K562 (cell line): ENCODE measurements at regions not wholly inside any gene's neighbourhood (a gene's known extent, or its start where the extent isn't known, plus 50 kb on each side); places are given as distances from the start of the nearest gene placed in this dataset.
A peak's percentile ranks its signal among the peaks of the same experiment; 100 is the strongest.

Experiments used
- ATAC-seq: fragments of 200-7000 bp; cut with Tn5 transposase; 3 replicates; pipeline ENCODE4 v1.9.1; 2020; ENCODE audit warnings: moderate library complexity
- BruUV-seq: library from RNA; stranded (reverse); fragments of 400-500 nt; replicated peaks from 2 replicates; lab custom pipeline; 2021; lab: Mats Ljungman, UMichigan
- CTCF ChIA-PET: fragments of 300-600 bp; formaldehyde crosslinking; extraction: SDS; loops from one replicate; lab custom pipeline; 2021; ENCODE audit warnings: low intra/inter-chr PET ratio; lab: Yijun Ruan, JAX
- POLR2A ChIA-PET: fragments of 300-600, 350-650 bp; sonication (Branson Sonifier 250); formaldehyde crosslinking; extraction: SDS; loops from one replicate; lab custom pipeline; 2021; ENCODE audit warnings: antibody characterized with exemption, inconsistent platforms; lab: Yijun Ruan, JAX
- DNase-seq, 4 experiments: peaks; one replicate each; pipeline versions ENCODE4 v3.0.0 to v3.0.0-alpha.2; 2011 to 2018; ENCODE audit warnings: low spot score in 3 of 4, mixed read lengths in 3 of 4; ENCODE audit errors: extremely low read depth in 1 of 4
- FAIRE-seq: peaks from 2 replicates; lab custom pipeline; 2011; peaks lifted over from hg19 to GRCh38; lab: Jason Lieb, UNC
- H2AFZ ChIP-seq: 2 replicates; pipeline ENCODE4 v1.6.0; 2011; ENCODE audit warnings: low read depth, low read length, control low read depth, inconsistent platforms
- H3K27ac ChIP-seq: fragments of 200-600 bp; 3 replicates; pipeline ENCODE4 v1.8.0; 2011; ENCODE audit warnings: low read depth, mild to moderate bottlenecking, control low read depth, inconsistent platforms, low read length, moderate library complexity, mixed read lengths; ENCODE audit errors: extremely low read depth
- H3K27me3 ChIP-seq, 2 experiments: fragments of 300-600 bp in 1 of 2; 2 replicates in 1 of 2; 3 replicates in 1 of 2; pipeline versions ENCODE4 v1.6.0 to v1.8.0; 2011; ENCODE audit warnings: inconsistent platforms in 2 of 2, low read length in 2 of 2, mild to moderate bottlenecking in 1 of 2, mixed read lengths in 1 of 2, moderate library complexity in 1 of 2; ENCODE audit not compliant: control insufficient read depth in 2 of 2, insufficient read depth in 2 of 2
- H3K36me3 ChIP-seq: fragments of 300-600 bp; 3 replicates; pipeline ENCODE4 v1.8.0; 2011; ENCODE audit warnings: mild to moderate bottlenecking, low read length, inconsistent platforms; ENCODE audit not compliant: control insufficient read depth, insufficient read depth
- H3K4me1 ChIP-seq, 2 experiments: fragments of 200-600 bp in 1 of 2; replicated peaks in 1 of 2; 2 replicates in 1 of 2; 3 replicates in 1 of 2; pipeline versions ENCODE4 v1.5.1 to v1.8.0; 2011; ENCODE audit warnings: inconsistent platforms in 2 of 2, low read length in 2 of 2, mild to moderate bottlenecking in 1 of 2, mixed read lengths in 1 of 2, moderate library complexity in 1 of 2; ENCODE audit not compliant: control insufficient read depth in 2 of 2, insufficient read depth in 2 of 2
- H3K4me2 ChIP-seq: 2 replicates; pipeline ENCODE4 v1.6.1; 2011; ENCODE audit warnings: low read length, control low read depth, inconsistent platforms, mixed read lengths; ENCODE audit not compliant: insufficient read depth
- H3K4me3 ChIP-seq: fragments of 200-600 bp; sonication (generic), shearing (Covaris generic); 2 replicates; pipeline ENCODE4 v1.5.1; 2016; ENCODE audit warnings: control low read depth, inconsistent platforms
- H3K79me2 ChIP-seq: fragments of 200-600 bp; 3 replicates; pipeline ENCODE4 v1.8.0; 2011; ENCODE audit warnings: low read length, inconsistent platforms; ENCODE audit not compliant: control insufficient read depth, insufficient read depth
- H3K9ac ChIP-seq, 2 experiments: 2 replicates each; pipeline versions ENCODE4 v1.6.0 to v1.6.1; 2011; ENCODE audit warnings: low read depth in 2 of 2, low read length in 2 of 2, control low read depth in 1 of 2, inconsistent platforms in 1 of 2, mild to moderate bottlenecking in 1 of 2, mixed read lengths in 1 of 2; ENCODE audit not compliant: insufficient read depth in 1 of 2
- H3K9me1 ChIP-seq: one replicate; pipeline ENCODE4 v1.6.0; 2011; ENCODE audit warnings: inconsistent platforms, mild to moderate bottlenecking, low read length, moderate library complexity; ENCODE audit not compliant: control insufficient read depth, insufficient read depth
- H3K9me3 ChIP-seq: replicated peaks from 2 replicates; pipeline ENCODE4 v1.5.1; 2011; ENCODE audit warnings: low read depth, low read length, inconsistent platforms; ENCODE audit not compliant: control insufficient read depth, insufficient read depth
- H4K20me1 ChIP-seq: replicated peaks from 2 replicates; pipeline ENCODE4 v1.6.1; 2011; ENCODE audit warnings: low read length, inconsistent platforms, mixed read lengths; ENCODE audit not compliant: control insufficient read depth, insufficient read depth
- C11orf30 ChIP-seq: fragments of 450-650 bp; IDR thresholded peaks from 2 replicates; pipeline ENCODE4 v1.6.1; 2016; ENCODE audit warnings: low read depth, mild to moderate bottlenecking
- CBFA2T2 ChIP-seq: fragments of 450-650 bp; conservative IDR thresholded peaks from 2 replicates; pipeline ENCODE4 v1.6.1; 2017; ENCODE audit warnings: mild to moderate bottlenecking
- CBFA2T3 ChIP-seq: fragments of 450-650 bp; IDR thresholded peaks from 2 replicates; pipeline ENCODE4 v1.6.1; 2017
- EHMT2 ChIP-seq: fragments of 450-650 bp; IDR thresholded peaks from 2 replicates; pipeline ENCODE4 v1.6.1; 2018; ENCODE audit warnings: antibody characterized with exemption
- KLF6 ChIP-seq: fragments of 250-450 bp; sonication (Bioruptor Pico); IDR thresholded peaks from 2 replicates; pipeline ENCODE4 v1.4.0; 2020; ENCODE audit warnings: mild to moderate bottlenecking, moderate library complexity, borderline replicate concordance
- MLLT1 ChIP-seq, 2 experiments: fragments of 450-650 bp; IDR thresholded peaks; 2 replicates each; pipeline ENCODE4 v1.6.1; 2016
- REST ChIP-seq, 2 experiments: fragments of 450-650 bp; formaldehyde crosslinking in 1 of 2; IDR thresholded peaks; 2 replicates each; pipeline versions ENCODE4 v1.4.0 to v1.6.1; 2014 to 2020; ENCODE audit warnings: mild to moderate bottlenecking in 2 of 2, borderline replicate concordance in 1 of 2, low read depth in 1 of 2
- TCF3 ChIP-seq: sonication (generic); formaldehyde crosslinking; IDR thresholded peaks from 2 replicates; pipeline ENCODE4 v1.4.0; 2020; ENCODE audit warnings: mild to moderate bottlenecking, missing genetic modification reagents
- ZSCAN29 ChIP-seq: fragments of 450-650 bp; IDR thresholded peaks from 2 replicates; pipeline ENCODE4 v1.6.1; 2017
- WGBS: fragments of 100-300 bp; shearing (Covaris generic); methylation state at CpG from one replicate; pipeline ENCODE4 v1.1.6; 2016; ENCODE audit warnings: low coverage, mixed read lengths; ENCODE audit not compliant: insufficient coverage; ENCODE audit errors: missing lambda C conversion rate; 5-methylcytosine and 5-hydroxymethylcytosine counted together
- in situ Hi-C: fragments of 300-500 bp; cut with MboI; formaldehyde crosslinking; loops from 4 replicates; pipeline ENCODE4 v1.15.0; 2018; ENCODE audit warnings: inconsistent platforms, mixed read lengths
- intact Hi-C: fragments of 100-400 bp; cut with micrococcal nuclease; formaldehyde crosslinking; loops from 2 replicates; pipeline ENCODE4 v1.14.2; 2022

- Histone ChIP-seq H3K79me2 (no peaks in the 10 kb centered on the region), H3K9me1 (no peaks in the 10 kb centered on the region), H3K4me3 (no peak overlapping the region), H3K36me3 (no peaks in the 10 kb centered on the region), H3K9me3 (no peaks in the 10 kb centered on the region), H3K4me2 (no peak overlapping the region), H3K27me3 (no peaks in the 10 kb centered on the region), H3K4me1 (peaks cover 0 to 17% of the 10 kb centered on the region in 2 experiments; a peak in 2 of 5 replicates), H3K27ac (no peak overlapping the region), H4K20me1 (no peaks in the 10 kb centered on the region), H2AFZ (no peak overlapping the region), H3K9ac (no peak overlapping the region)
- no TSS peak for BruUV-seq
- TF ChIP-seq EHMT2 (peak; percentile 69), ZSCAN29 (no peak), TCF3 (CRISPR knock-in tag) (peak; percentile 20; the same call in 1 of the 2 replicates), CBFA2T3 (peak; percentile 52; the same call in 1 of the 2 replicates), C11orf30 (no peak), REST (IDR thresholded peaks at IDR 0.05; ENCODE audit: borderline replicate concordance) (peak; percentile 38; the same call in 1 of the 2 replicates), REST (CRISPR knock-in tag; IDR thresholded peaks at IDR 0.05; ENCODE audit: low read depth) (no peak), KLF6 (CRISPR knock-in tag) (no peak), CBFA2T2 (0 out of 2 replicates have a peak, but pooled peaks have one; percentile 10), MLLT1 (IDR thresholded peaks at IDR 0.05) (0 out of 4 replicates have a peak, but pooled peaks of 1 of the 2 experiments have one; percentile 49)
- in situ Hi-C loops (loop anchor here (25.0 kb wide), 1 partner anchor 490 kb away; no protein-coding TSS in a partner anchor), intact Hi-C loops (loop anchor here (5.0 kb wide), 1 partner anchor 80 kb away; the partner anchor contains the start of gene TMEM164)
- 0% methylated on average over 2 of the region's 2 CpGs for WGBS
- DNase-seq (peak in 1 of 4 experiments; percentile 18), FAIRE-seq (no peak), ATAC-seq (peak; percentile 65; the same call in 2 of the 3 replicates)
- ChIA-PET POLR2A (no interaction called here), CTCF (no interaction called here)
These were observed 80.7 kb upstream of the TMEM164 start for GRCh38 chrX:109922190-109922589.
